ENCODE measurements at regions not wholly inside any gene's neighbourhood (a gene's known extent, or its start where the extent isn't known, plus 50 kb on each side); places are given as distances from the start of the nearest gene placed in this dataset.

- Histone ChIP-seq H3K27ac (ENCODE audit: low read depth in 1 of 2, low read length in 2 of 2) (no peak overlapping the region), H3K27me3 (ENCODE audit: control insufficient read depth in 1 of 2, insufficient read depth in 2 of 2, low read length in 2 of 2) (no peaks in the 10 kb centered on the region), H3K4me1 (ENCODE audit: insufficient read depth, low read length) (no peaks in the 10 kb centered on the region), H3K4me3 (ENCODE audit: low read length) (no peak overlapping the region), H3K36me3 (ENCODE audit: insufficient read depth, low read length) (no peaks in the 10 kb centered on the region), H3K9me3 (ENCODE audit: control insufficient read depth in 1 of 2, insufficient read depth in 1 of 2, low read length in 2 of 2) (no peaks in the 10 kb centered on the region)
- DNase-seq: no peak
- CTCF ChIA-PET: no interaction called here
- intact Hi-C loops (cut with DNase I, micrococcal nuclease): no loop called here
- Mint-ChIP-seq H3K27me3 (no peaks in the 10 kb centered on the region), H3K9me3 (no peaks in the 10 kb centered on the region), H3K36me3 (ENCODE audit: low read depth) (no peaks in the 10 kb centered on the region), H3K4me1 (ENCODE audit: low read depth) (no peaks in the 10 kb centered on the region), H3K4me3 (no peak overlapping the region), H3K27ac (no peak overlapping the region)
- TF ChIP-seq CTCF (IDR thresholded peaks at IDR 0.05): no peak
- POLR2A ChIA-PET: no interaction called here
- no peak for ATAC-seq (ENCODE audit: poor library complexity)
Observed at GRCh38 chr2:167855211-167855610, 392.2 kb downstream of the STK39 start.

- Histone ChIP-seq H3K27ac (ENCODE audit: low read depth in 1 of 2, low read length in 2 of 2) (no peak overlapping the region), H3K4me1 (ENCODE audit: insufficient read depth, low read length) (no peaks in the 10 kb centered on the region), H3K9me3 (ENCODE audit: control insufficient read depth in 1 of 2, insufficient read depth in 1 of 2, low read length in 2 of 2) (no peaks in the 10 kb centered on the region), H3K4me3 (ENCODE audit: low read length) (no peak overlapping the region), H3K36me3 (ENCODE audit: insufficient read depth, low read length) (no peaks in the 10 kb centered on the region), H3K27me3 (ENCODE audit: control insufficient read depth in 1 of 2, insufficient read depth in 2 of 2, low read length in 2 of 2) (no peaks in the 10 kb centered on the region)
- Mint-ChIP-seq H3K27me3 (no peaks in the 10 kb centered on the region), H3K9me3 (no peaks in the 10 kb centered on the region), H3K36me3 (ENCODE audit: low read depth) (no peaks in the 10 kb centered on the region), H3K4me3 (no peak overlapping the region), H3K27ac (no peak overlapping the region), H3K4me1 (ENCODE audit: low read depth) (no peaks in the 10 kb centered on the region)
- TF ChIP-seq CTCF (IDR thresholded peaks at IDR 0.05): no peak
- ATAC-seq (ENCODE audit: poor library complexity): no peak
- intact Hi-C loops (cut with DNase I, micrococcal nuclease): no loop called here
- ChIA-PET POLR2A (no interaction called here), CTCF (no interaction called here)
- DNase-seq: no peak
Observed at GRCh38 chr2:167853717-167854116, 393.7 kb downstream of the STK39 start.

- no peak overlapping the region for H3K4me3 ChIP-seq (ENCODE audit: low read length)
- H3K4me1 ChIP-seq (ENCODE audit: insufficient read depth, low read length): no peaks in the 10 kb centered on the region
- TF ChIP-seq CTCF (IDR thresholded peaks at IDR 0.05): no peak
- intact Hi-C loops (cut with DNase I, micrococcal nuclease): no loop called here
- DNase-seq (no peak), ATAC-seq (ENCODE audit: poor library complexity) (no peak)
- no peaks in the 10 kb centered on the region for H3K36me3 Mint-ChIP-seq (ENCODE audit: low read depth)
- H3K27me3 ChIP-seq (ENCODE audit: control insufficient read depth in 1 of 2, insufficient read depth in 2 of 2, low read length in 2 of 2): no peaks in the 10 kb centered on the region
- H3K4me3 Mint-ChIP-seq: no peak overlapping the region
- H3K27me3 Mint-ChIP-seq: no peaks in the 10 kb centered on the region
- H3K9me3 ChIP-seq (ENCODE audit: control insufficient read depth in 1 of 2, insufficient read depth in 1 of 2, low read length in 2 of 2): no peaks in the 10 kb centered on the region
- no peak overlapping the region for H3K27ac Mint-ChIP-seq
- POLR2A ChIA-PET: no interaction called here
- no peak overlapping the region for H3K27ac ChIP-seq (ENCODE audit: low read depth in 1 of 2, low read length in 2 of 2)
- no peaks in the 10 kb centered on the region for H3K4me1 Mint-ChIP-seq (ENCODE audit: low read depth)
- CTCF ChIA-PET: no interaction called here
- no peaks in the 10 kb centered on the region for H3K9me3 Mint-ChIP-seq
- no peaks in the 10 kb centered on the region for H3K36me3 ChIP-seq (ENCODE audit: insufficient read depth, low read length)
Observed at GRCh38 chr2:167851876-167852275, 395.5 kb downstream of the STK39 start.

Data from CD4-positive, alpha-beta T cell (primary cell).